GM20000 (cell line): ENCODE measurements at regions not wholly inside any gene's neighbourhood (a gene's known extent, or its start where the extent isn't known, plus 50 kb on each side); places are given as distances from the start of the nearest gene placed in this dataset.

ENCODE experiments used
- DNase-seq: peaks from one replicate; pipeline ENCODE4 v3.0.0; 2012; ENCODE audit warnings: low spot score
- TF ChIP-seq, protein P1 (sequence below): IDR thresholded peaks from 2 replicates; pipeline ENCODE4 v1.5.1; 2012; ENCODE audit warnings: mild to moderate bottlenecking, control low read depth; ENCODE audit errors: extremely low read depth, missing control alignments

DNA sequence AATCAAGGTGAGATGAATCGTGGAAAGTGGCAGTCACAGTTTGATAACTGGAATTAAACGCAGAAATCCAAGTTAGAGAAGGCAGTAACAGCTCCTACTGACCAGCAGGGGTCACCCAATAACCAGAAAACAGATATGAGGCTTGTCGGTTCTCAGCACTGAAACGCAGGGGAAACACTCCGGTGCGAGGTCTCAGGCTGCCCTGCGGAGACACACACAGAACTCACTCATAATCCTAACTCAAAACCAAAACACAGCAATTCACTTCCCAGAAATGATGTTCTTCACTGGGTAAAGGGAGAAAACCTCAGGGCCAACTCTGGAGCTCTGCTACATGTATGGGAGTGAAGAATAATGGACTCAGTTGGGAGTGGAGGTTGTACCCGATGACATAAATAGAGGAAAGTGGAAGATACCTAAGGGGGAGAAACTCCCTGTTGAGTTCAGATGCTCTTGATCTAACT lies 384.4 kb downstream of the RAPGEF2 start:
- TF ChIP-seq, protein P1, sequence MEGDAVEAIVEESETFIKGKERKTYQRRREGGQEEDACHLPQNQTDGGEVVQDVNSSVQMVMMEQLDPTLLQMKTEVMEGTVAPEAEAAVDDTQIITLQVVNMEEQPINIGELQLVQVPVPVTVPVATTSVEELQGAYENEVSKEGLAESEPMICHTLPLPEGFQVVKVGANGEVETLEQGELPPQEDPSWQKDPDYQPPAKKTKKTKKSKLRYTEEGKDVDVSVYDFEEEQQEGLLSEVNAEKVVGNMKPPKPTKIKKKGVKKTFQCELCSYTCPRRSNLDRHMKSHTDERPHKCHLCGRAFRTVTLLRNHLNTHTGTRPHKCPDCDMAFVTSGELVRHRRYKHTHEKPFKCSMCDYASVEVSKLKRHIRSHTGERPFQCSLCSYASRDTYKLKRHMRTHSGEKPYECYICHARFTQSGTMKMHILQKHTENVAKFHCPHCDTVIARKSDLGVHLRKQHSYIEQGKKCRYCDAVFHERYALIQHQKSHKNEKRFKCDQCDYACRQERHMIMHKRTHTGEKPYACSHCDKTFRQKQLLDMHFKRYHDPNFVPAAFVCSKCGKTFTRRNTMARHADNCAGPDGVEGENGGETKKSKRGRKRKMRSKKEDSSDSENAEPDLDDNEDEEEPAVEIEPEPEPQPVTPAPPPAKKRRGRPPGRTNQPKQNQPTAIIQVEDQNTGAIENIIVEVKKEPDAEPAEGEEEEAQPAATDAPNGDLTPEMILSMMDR, result peak; percentile 68
- peak; percentile 52 for DNase-seq

DNA sequence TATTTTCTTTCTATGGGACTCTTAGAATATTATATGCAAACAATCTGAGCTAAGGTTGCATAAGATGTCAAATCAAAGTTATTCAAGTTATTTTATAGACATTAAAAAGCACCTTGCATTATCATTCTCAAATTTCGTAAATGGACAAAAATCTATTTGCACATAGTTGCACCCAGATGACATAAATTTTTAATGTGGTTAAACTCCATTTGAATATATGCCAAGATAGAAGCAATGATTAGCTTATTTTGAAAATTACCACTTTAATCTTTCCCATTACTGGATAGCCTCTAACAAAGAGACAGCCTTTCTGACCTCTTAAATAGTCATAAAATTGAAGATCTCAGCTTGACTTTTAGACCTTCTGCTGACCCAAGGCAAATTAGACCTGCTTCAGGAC lies 386.8 kb downstream of the RAPGEF2 start:
- DNase-seq, result no peak
- TF ChIP-seq, protein P1, result no peak

DNA sequence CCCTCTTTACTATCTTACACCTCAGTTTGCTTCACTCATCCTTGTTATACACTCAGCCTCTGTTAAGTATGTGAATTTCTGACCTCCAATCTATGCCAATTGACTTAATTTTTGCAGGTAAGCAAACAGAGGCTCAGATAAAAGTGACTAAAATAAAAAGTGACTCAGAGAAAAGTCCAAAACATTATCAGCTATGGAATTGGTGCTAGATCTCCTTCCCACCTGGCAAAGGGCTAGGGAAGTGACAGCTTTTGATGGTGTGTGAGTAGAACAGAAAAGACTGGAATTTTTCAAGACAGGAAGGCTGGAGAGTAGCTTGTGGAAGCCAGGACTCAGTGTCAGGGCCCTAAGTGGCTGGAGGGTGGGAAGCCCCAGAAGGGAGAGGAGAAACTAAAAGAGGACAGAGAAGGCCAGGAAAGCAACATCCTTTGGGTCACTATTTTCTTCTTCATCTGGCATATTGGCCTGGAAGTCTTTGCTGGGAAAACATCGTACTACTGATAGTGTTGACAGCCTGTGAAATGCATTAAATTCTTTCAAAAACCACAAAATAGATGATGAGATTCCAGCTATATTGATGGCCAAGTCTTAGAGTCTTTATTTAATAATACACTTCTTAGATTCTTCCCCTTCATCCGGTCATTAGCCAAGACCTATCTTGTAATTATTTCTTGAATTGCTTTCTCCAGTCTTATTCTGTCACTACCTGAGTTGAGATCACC lies 392.8 kb downstream of the RAPGEF2 start:
- DNase-seq, result no peak
- TF ChIP-seq, protein P1, result no peak

DNA sequence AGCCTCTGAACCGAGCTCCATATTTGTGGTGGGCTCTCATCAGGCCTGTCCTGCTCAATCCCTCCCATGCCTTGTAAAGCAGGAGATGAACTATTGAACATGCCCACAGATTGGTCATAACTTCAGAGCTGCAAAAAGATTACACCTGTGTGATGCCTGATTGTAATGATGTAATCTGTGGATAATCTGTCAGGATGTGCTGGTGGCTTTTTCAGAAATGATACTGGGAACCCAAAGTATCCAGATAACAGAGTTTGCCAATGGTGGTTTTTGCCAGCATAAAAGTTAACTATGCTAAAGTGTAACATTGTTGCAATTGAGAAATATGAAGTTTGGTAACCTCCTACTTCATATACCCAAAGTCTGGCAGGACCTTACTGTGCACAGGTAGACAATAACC lies 393.4 kb downstream of the RAPGEF2 start:
- DNase-seq, result no peak
- TF ChIP-seq, protein P1, result no peak

DNA sequence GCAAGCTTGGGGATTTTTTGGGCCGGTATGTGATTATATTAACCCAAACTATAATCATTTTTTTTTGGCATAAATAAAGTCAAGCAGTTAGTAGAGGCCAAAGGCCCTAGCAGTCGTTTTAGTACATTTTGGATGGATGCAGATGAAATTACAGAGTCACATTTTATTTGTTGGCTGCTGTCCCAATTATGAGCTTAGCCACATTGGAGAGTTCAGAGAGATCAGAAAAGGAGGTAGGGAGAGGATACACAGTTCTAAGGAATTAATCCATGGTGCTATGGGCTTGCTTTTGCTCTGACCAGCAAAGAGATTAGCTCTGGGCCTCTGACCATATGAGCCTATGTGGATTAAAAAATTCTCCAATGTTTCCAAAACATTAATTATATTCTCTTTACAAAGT lies 395.1 kb downstream of the RAPGEF2 start:
- no peak for DNase-seq
- TF ChIP-seq, protein P1, result no peak

DNA sequence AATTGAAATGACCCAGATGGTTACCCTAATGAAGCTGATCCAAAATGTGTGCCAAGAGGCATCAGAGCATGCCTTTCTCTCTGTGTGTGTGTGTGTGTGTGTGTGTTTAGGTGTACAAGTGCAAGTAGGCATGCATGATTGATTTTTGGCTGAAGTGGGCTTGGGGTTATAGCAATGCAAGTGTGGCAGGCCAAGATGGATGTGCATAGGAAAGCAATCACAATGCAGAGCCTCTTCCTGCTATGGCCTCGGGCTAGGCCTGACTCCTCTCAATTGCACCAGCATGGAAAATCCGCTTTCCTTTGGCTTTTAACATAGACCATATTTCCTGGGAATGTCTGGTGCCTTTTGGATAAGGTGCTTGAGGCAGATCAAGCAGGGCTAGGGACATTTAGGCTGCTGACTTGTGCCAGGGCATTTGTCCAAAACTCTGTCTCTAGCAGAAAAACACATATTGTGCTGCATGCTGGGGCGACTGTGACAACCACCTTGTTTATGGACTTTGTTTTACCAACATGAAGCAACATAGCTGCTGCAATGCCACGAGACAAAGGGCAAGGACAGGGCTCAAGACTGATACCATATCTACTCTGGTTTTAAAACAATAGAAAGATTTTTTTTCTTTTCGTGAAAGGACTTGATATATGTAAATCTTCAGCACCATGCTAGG lies 395.7 kb downstream of the RAPGEF2 start:
- TF ChIP-seq, protein P1, result no peak
- no peak for DNase-seq

DNA sequence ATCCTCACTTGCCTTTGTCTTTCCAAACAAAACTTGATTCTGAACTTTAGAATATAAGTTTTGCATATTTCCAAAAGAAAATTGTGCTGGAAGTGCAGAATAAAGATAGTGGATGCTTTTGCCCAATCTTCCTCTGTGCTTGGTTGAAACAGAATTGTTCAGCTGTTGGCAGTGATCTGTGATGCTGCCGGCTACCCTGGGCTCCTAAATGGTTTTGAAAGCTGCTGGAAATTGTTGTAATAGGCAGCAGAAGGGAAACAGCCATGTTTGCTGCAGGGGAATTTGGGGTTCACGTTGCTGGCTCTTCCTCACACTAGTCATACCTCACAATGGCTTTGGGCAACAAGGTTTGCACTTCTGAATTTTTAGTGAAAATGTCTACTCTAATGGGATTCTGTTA lies 398.0 kb downstream of the RAPGEF2 start:
- TF ChIP-seq, protein P1, result no peak
- no peak for DNase-seq
